NCI-H2171 treated with DMSO at 0.1 percent for 48 hours (cell line): ENCODE measurements at regions not wholly inside any gene's neighbourhood (a gene's known extent, or its start where the extent isn't known, plus 50 kb on each side); places are given as distances from the start of the nearest gene placed in this dataset.
"Not testable (repeated sequence)": the region's sequence is repeated elsewhere in the genome, so short reads cannot be mapped to it uniquely, and the experiment has no call there.

Experiments
- DNase-seq: peaks from one replicate; lab custom pipeline; 2025; lab: John Stamatoyannopoulos, UW

DNA sequence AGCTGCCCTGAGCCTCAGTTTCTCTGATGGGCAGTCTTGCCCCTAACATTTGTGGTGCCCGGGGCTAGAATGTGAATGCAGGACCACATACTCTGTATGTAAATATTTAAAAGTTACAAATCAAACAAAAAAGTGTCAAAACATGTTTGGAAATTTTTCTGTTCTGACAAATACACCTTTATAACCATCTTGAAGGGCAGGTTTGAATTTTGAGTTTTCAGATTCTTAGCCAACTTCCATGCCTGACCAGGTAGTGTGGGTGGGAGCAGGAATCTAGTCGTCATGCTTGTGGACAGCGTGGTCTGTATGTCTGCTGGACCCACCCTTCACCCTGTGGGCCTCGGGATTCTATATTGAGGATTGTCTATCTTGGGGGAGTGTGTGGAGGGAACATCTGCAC is 325.1 kb downstream of the SOX4 start:
- DNase-seq: no peak

- no peak for DNase-seq
Measured at GRCh38 chr6:21922086-21922485, 328.5 kb downstream of the SOX4 start.

- no peak for DNase-seq
Measured at GRCh38 chr6:21924002-21924401, 330.5 kb downstream of the SOX4 start.

DNA sequence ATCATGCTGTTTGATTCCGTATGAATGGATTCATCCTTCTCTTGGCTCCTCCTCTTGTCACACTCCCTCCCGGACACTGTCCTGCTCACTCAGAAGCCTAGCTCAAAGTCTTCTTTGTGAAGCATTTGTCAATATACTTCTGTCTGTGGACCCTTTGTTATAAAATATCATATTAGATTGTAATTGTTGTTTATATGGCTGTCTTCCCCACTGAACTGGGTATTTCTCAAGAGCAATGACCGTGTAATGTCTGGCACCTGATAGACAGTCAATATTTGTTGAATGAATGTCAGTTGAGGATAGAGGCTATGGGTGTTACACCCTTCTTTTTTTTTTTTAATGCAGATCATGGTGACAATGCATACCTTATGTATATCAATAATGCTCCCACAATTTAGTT is 335.3 kb downstream of the SOX4 start:
- DNase-seq: no peak

DNA sequence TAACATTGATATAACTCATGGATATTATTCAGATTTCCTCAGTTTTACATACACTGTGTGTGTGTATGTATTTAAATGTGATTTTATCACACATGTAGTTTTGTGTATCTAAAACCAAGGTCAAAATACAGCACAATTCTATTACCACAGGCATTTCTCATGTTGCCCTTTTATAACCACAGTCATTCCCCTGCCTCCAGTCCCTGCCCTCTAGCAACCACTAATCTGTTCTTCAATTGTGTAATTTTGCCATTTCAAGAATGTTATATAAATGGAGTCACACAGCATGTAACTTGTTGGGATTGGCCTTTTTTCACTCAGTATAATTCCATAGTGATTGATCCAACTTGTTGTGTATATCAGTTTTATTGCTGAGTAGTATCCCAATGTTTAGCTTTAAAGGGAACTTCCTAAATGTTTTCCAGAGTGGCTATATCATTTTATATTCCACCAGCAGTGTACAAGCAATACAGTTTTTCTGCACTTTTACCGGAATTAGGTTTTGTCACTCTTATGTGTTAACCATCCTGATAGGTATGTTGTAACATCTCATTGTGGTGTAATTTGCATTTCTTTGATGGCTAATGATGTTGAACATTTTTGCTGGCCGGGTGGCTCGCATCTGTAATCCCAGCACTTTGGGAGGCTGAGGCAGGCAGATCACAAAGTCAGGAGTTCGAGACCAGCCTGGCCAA is 338.2 kb downstream of the SOX4 start:
- no peak for DNase-seq

DNA sequence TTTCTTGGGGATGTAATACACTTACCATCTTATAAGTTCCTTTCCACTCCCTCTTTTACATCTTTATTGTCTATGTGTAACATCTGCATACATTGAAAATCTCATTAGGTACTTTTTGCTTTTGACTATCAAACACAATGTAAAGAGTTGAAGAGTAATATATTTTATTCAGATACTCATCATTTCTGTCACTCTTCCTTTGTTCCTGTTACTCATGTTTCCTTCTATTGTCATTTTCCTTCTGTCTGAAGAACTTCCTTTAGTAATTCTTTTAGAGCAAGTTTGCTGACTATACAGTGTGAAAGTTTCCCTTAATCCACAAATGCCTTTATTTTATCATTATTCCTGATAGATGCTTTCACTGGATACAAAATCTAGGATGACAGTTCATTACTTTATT is 339.8 kb downstream of the SOX4 start:
- DNase-seq: no peak

- no peak for DNase-seq
Measured at GRCh38 chr6:21935142-21935541, 341.6 kb downstream of the SOX4 start.

- peak; percentile 61 for DNase-seq
Measured at GRCh38 chr6:21935561-21936028, 342.0 kb downstream of the SOX4 start.

GRCh38 chr6:21937466-21937865 is 343.9 kb downstream of the SOX4 start:
- DNase-seq: no peak

DNA sequence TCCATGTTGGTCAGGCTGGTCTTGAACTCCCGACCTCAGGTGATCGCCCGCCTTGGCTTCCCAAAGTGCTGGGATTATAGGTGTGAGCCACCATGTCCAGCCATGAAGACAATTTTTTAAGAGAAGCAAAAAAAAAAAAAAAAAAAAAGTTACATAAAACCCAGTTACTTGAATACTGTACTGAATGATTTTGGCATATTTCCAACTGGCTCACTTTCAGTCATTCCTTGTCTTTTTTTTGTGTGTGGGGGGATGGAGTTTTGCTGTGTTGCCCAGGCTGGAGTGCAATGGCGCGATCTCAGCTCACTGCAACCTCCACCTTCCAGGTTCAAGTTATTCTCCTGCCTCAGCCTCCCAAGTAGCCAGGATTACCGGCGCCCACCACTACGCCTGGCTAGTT is 345.5 kb downstream of the SOX4 start:
- DNase-seq: not testable (repeated sequence)

GRCh38 chr6:21941926-21942325 is 348.4 kb downstream of the SOX4 start:
- no peak for DNase-seq

GRCh38 chr6:21942897-21943296 is 349.3 kb downstream of the SOX4 start:
- DNase-seq: no peak

- DNase-seq: peak; percentile 46
Measured at GRCh38 chr6:21946298-21946783, 350.5 kb downstream of the PRL start.

GRCh38 chr6:21947227-21947626 is 349.6 kb downstream of the PRL start:
- not testable (repeated sequence) for DNase-seq

DNA sequence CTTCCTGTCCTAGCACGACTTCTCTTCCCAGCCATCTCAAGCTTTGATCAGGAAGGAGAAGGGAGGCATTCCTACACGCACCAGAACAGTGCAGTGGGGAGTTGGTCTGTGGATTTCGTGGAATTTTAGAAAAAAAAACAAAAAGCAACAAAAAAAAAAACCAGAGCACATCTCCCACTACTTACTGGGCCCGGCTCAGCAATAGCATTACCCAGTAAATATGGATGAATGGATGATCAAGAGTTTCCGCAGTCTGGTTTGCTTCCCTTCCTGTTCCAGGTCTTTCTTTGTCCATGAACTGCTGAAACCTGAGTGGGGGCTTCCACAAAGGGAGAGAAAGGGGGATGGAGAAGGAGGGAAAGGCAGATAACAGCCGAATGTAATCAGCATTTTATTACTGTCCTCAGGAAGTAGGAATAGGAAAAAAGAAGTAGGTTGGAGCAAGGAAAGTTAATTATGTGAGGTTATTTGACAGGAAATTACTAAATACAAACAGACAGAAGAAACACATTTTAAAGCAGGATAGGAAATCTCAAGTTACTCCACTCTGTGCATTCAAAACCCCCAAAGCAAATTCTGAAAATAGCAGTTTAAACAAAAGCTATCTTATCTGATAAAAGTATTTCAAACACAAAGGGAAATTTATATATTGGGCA is 349.0 kb downstream of the PRL start:
- DNase-seq: no peak

- peak; percentile 30 for DNase-seq
Measured at GRCh38 chr6:21949211-21949801, 347.5 kb downstream of the PRL start.

- no peak for DNase-seq
Measured at GRCh38 chr6:21952367-21952766, 344.5 kb downstream of the PRL start.

- peak; percentile 98 for DNase-seq
Measured at GRCh38 chr6:21953831-21954801, 342.7 kb downstream of the PRL start.

- DNase-seq: peak; percentile 93
Measured at GRCh38 chr6:21955053-21955595, 341.7 kb downstream of the PRL start.

- no peak for DNase-seq
Measured at GRCh38 chr6:21955951-21956350, 340.9 kb downstream of the PRL start.

- no peak for DNase-seq
Measured at GRCh38 chr6:21958428-21958827, 338.4 kb downstream of the PRL start.

- DNase-seq: no peak
Measured at GRCh38 chr6:21961226-21961625, 335.6 kb downstream of the PRL start.
